ENCODE measurements at regions not wholly inside any gene's neighbourhood (a gene's known extent, or its start where the extent isn't known, plus 50 kb on each side); places are given as distances from the start of the nearest gene placed in this dataset.

- DNase-seq (ENCODE audit: low spot score) (no peak), ATAC-seq (ENCODE audit: insufficient number of reproducible peaks, low FRiP score, low read depth) (no peak)
- no peaks in the 10 kb centered on the region for H3K36me3 ChIP-seq
- no peak overlapping the region for H3K27ac ChIP-seq
- H3K4me1 ChIP-seq (ENCODE audit: control insufficient read depth in 1 of 2, low read depth in 2 of 2): no peaks in the 10 kb centered on the region
- H3K9me3 ChIP-seq: no peaks in the 10 kb centered on the region
- no peak overlapping the region for H3K4me3 ChIP-seq
- TF ChIP-seq, protein P1, sequence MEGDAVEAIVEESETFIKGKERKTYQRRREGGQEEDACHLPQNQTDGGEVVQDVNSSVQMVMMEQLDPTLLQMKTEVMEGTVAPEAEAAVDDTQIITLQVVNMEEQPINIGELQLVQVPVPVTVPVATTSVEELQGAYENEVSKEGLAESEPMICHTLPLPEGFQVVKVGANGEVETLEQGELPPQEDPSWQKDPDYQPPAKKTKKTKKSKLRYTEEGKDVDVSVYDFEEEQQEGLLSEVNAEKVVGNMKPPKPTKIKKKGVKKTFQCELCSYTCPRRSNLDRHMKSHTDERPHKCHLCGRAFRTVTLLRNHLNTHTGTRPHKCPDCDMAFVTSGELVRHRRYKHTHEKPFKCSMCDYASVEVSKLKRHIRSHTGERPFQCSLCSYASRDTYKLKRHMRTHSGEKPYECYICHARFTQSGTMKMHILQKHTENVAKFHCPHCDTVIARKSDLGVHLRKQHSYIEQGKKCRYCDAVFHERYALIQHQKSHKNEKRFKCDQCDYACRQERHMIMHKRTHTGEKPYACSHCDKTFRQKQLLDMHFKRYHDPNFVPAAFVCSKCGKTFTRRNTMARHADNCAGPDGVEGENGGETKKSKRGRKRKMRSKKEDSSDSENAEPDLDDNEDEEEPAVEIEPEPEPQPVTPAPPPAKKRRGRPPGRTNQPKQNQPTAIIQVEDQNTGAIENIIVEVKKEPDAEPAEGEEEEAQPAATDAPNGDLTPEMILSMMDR (IDR thresholded peaks at IDR 0.05): no peak
- no peaks in the 10 kb centered on the region for H3K27me3 ChIP-seq (replicated peaks; ENCODE audit: insufficient read depth)
Measured at GRCh38 chrX:93977641-93978040, 303.6 kb downstream of the FAM133A start.

GRCh38 chrX:93985344-93986307 is 311.6 kb downstream of the FAM133A start:
- H3K27ac ChIP-seq: no peak overlapping the region
- H3K4me1 ChIP-seq (ENCODE audit: control insufficient read depth in 1 of 2, low read depth in 2 of 2): no peaks in the 10 kb centered on the region

More at GRCh38 chrX:93985344-93986307, 311.6 kb downstream of the FAM133A start:
- no peaks in the 10 kb centered on the region for H3K27me3 ChIP-seq (replicated peaks; ENCODE audit: insufficient read depth)
- DNase-seq (ENCODE audit: low spot score): no peak
- H3K4me3 ChIP-seq: no peak overlapping the region
- no peak for ATAC-seq (ENCODE audit: insufficient number of reproducible peaks, low FRiP score, low read depth)
- H3K36me3 ChIP-seq: no peaks in the 10 kb centered on the region
- TF ChIP-seq, protein P1 (IDR thresholded peaks at IDR 0.05): no peak
- no peaks in the 10 kb centered on the region for H3K9me3 ChIP-seq
